Endothelial cell of umbilical vein (primary cell): ENCODE measurements at regions not wholly inside any gene's neighbourhood (a gene's known extent, or its start where the extent isn't known, plus 50 kb on each side); places are given as distances from the start of the nearest gene placed in this dataset.

Experiments used
- CTCF ChIP-seq, 2 donors: IDR thresholded peaks; 1 replicate in 1 of 2; 2 replicates in 1 of 2; pipeline ENCODE4 v1.5.1; 2011; ENCODE audit warnings: low read length in 2 of 2, mild to moderate bottlenecking in 2 of 2, moderate library complexity in 2 of 2, control low read depth in 1 of 2, inconsistent platforms in 1 of 2, low read depth in 1 of 2; ENCODE audit not compliant: insufficient read depth in 1 of 2; ENCODE audit errors: extremely low read depth in 1 of 2
- EZH2 ChIP-seq: IDR thresholded peaks from 2 replicates; pipeline ENCODE4 v1.6.1; 2012; ENCODE audit warnings: borderline replicate concordance, low read depth, mild to moderate bottlenecking, moderate library complexity, low read length, inconsistent platforms; ENCODE audit not compliant: severe bottlenecking
- FOS ChIP-seq: IDR thresholded peaks from 2 replicates; pipeline ENCODE4 v1.6.1; 2011; ENCODE audit warnings: mild to moderate bottlenecking, low read length, moderate library complexity, borderline replicate concordance; ENCODE audit not compliant: insufficient read depth
- GATA2 ChIP-seq: IDR thresholded peaks from 2 replicates; pipeline ENCODE4 v1.7.0; 2011; ENCODE audit warnings: low read depth, mild to moderate bottlenecking, moderate library complexity, mixed read lengths, low read length; ENCODE audit not compliant: insufficient read length, insufficient read depth
- MAX ChIP-seq: IDR thresholded peaks from 2 replicates; pipeline ENCODE4 v1.6.1; 2011; ENCODE audit not compliant: insufficient read depth, insufficient read length
- POLR2A ChIP-seq: IDR thresholded peaks from 2 replicates; pipeline ENCODE4 v1.6.1; 2012; ENCODE audit warnings: low read depth, mild to moderate bottlenecking, control low read depth, low read length

- TF ChIP-seq CTCF (IDR thresholded peaks at IDR 0.05; ENCODE audit: extremely low read depth in 1 of 2, insufficient read depth in 1 of 2, low read depth in 1 of 2, low read length in 2 of 2) = no peak
- TF ChIP-seq POLR2A = no peak
- TF ChIP-seq FOS = no peak
- no peak for TF ChIP-seq EZH2
- no peak for TF ChIP-seq GATA2
- TF ChIP-seq MAX = no peak
These were observed 507.0 kb downstream of the SNAPC1 start for GRCh38 chr14:62269204-62269603.
